Endothelial cell of umbilical vein (primary cell): ENCODE measurements at regions not wholly inside any gene's neighbourhood (a gene's known extent, or its start where the extent isn't known, plus 50 kb on each side); places are given as distances from the start of the nearest gene placed in this dataset.

Experiments
- BruUV-seq: library from RNA; stranded (reverse); fragments of 400-500 nt; replicated peaks from 2 replicates; lab custom pipeline; 2021; lab: Mats Ljungman, UMichigan
- CTCF ChIA-PET: fragments of 300-600, 350-600 bp; sonication (Branson Sonifier 250); formaldehyde crosslinking; loops from one replicate; lab custom pipeline; 2021; ENCODE audit warnings: antibody characterized with exemption, inconsistent platforms; lab: Charles Lee
- POLR2A ChIA-PET: fragments of 300-600, 350-600 bp; sonication (Branson Sonifier 250); formaldehyde crosslinking; loops from one replicate; lab custom pipeline; 2021; ENCODE audit warnings: antibody characterized with exemption, inconsistent platforms; lab: Charles Lee
- DNase-seq: peaks from one replicate; pipeline ENCODE4 v3.0.0-alpha.2; 2011; ENCODE audit warnings: low read depth, low spot score
- FAIRE-seq: peaks from 2 replicates; lab custom pipeline; 2011; peaks lifted over from hg19 to GRCh38; lab: Jason Lieb, UNC
- H2AFZ ChIP-seq: 2 replicates; pipeline ENCODE4 v1.6.0; 2012; ENCODE audit warnings: low read depth, low read length, control low read depth, inconsistent platforms
- H3K27ac ChIP-seq: 2 replicates; pipeline ENCODE4 v1.5.1; 2011; ENCODE audit warnings: low read depth, mild to moderate bottlenecking, control low read depth, low read length, moderate library complexity; ENCODE audit not compliant: insufficient read depth
- H3K27me3 ChIP-seq, 2 experiments: 2 replicates each; pipeline versions ENCODE4 v1.6.0 to v1.6.1; 2011; ENCODE audit warnings: low read length in 2 of 2, mixed read lengths in 1 of 2; ENCODE audit not compliant: control insufficient read depth in 2 of 2, insufficient read depth in 2 of 2
- H3K36me3 ChIP-seq, 2 experiments: 2 replicates in 1 of 2; 3 replicates in 1 of 2; pipeline ENCODE4 v1.5.1; 2011; ENCODE audit warnings: low read length in 2 of 2, mild to moderate bottlenecking in 1 of 2, moderate library complexity in 1 of 2; ENCODE audit not compliant: control insufficient read depth in 2 of 2, insufficient read depth in 2 of 2; ENCODE audit errors: extremely low read depth in 1 of 2
- H3K4me1 ChIP-seq: 3 replicates; pipeline ENCODE4 v1.5.1; 2011; ENCODE audit warnings: mild to moderate bottlenecking, low read length; ENCODE audit not compliant: control insufficient read depth, insufficient read depth; ENCODE audit errors: extremely low read depth
- H3K4me2 ChIP-seq: 2 replicates; pipeline ENCODE4 v1.6.1; 2011; ENCODE audit warnings: low read length, control low read depth, mixed read lengths; ENCODE audit not compliant: insufficient read depth
- H3K4me3 ChIP-seq, 3 experiments: fragments of 200-600 bp in 1 of 3; sonication (generic), shearing (Covaris generic) in 1 of 3; replicated peaks in 1 of 3; 2 replicates each; pipeline ENCODE4 v1.5.1; 2011 to 2016; ENCODE audit warnings: control low read depth in 3 of 3, low read length in 3 of 3, mild to moderate bottlenecking in 2 of 3, inconsistent platforms in 1 of 3, low read depth in 1 of 3, moderate library complexity in 1 of 3; ENCODE audit not compliant: insufficient read depth in 1 of 3
- H3K79me2 ChIP-seq: 2 replicates; pipeline ENCODE4 v1.6.0; 2012; ENCODE audit warnings: low read length, inconsistent platforms; ENCODE audit not compliant: control insufficient read depth, insufficient read depth
- H3K9ac ChIP-seq: replicated peaks from 2 replicates; pipeline ENCODE3; 2011; ENCODE audit warnings: low read length, control low read depth; ENCODE audit not compliant: insufficient read depth; ENCODE audit errors: extremely low read depth
- H3K9me1 ChIP-seq: replicated peaks from 3 replicates; pipeline ENCODE4 v1.6.0; 2011; ENCODE audit warnings: mild to moderate bottlenecking, low read length; ENCODE audit not compliant: control insufficient read depth, insufficient read depth; ENCODE audit errors: extremely low read depth
- H3K9me3 ChIP-seq: replicated peaks from 2 replicates; pipeline ENCODE4 v1.5.1; 2012; ENCODE audit warnings: low read length, inconsistent platforms; ENCODE audit not compliant: control insufficient read depth, insufficient read depth
- H4K20me1 ChIP-seq: replicated peaks from 2 replicates; pipeline ENCODE3; 2011; ENCODE audit warnings: mild to moderate bottlenecking, low read length; ENCODE audit not compliant: control insufficient read depth, insufficient read depth; ENCODE audit errors: extremely low read depth
- CTCF ChIP-seq, 2 donors: IDR thresholded peaks; 1 replicate in 1 of 2; 2 replicates in 1 of 2; pipeline ENCODE4 v1.5.1; 2011; ENCODE audit warnings: low read length in 2 of 2, mild to moderate bottlenecking in 2 of 2, moderate library complexity in 2 of 2, control low read depth in 1 of 2, inconsistent platforms in 1 of 2, low read depth in 1 of 2; ENCODE audit not compliant: insufficient read depth in 1 of 2; ENCODE audit errors: extremely low read depth in 1 of 2
- EZH2 ChIP-seq: IDR thresholded peaks from 2 replicates; pipeline ENCODE4 v1.6.1; 2012; ENCODE audit warnings: borderline replicate concordance, low read depth, mild to moderate bottlenecking, moderate library complexity, low read length, inconsistent platforms; ENCODE audit not compliant: severe bottlenecking
- FOS ChIP-seq: IDR thresholded peaks from 2 replicates; pipeline ENCODE4 v1.6.1; 2011; ENCODE audit warnings: mild to moderate bottlenecking, low read length, moderate library complexity, borderline replicate concordance; ENCODE audit not compliant: insufficient read depth
- GATA2 ChIP-seq: IDR thresholded peaks from 2 replicates; pipeline ENCODE4 v1.7.0; 2011; ENCODE audit warnings: low read depth, mild to moderate bottlenecking, moderate library complexity, mixed read lengths, low read length; ENCODE audit not compliant: insufficient read length, insufficient read depth
- JUN ChIP-seq: IDR thresholded peaks from 2 replicates; pipeline ENCODE4 v1.6.1; 2011; ENCODE audit warnings: borderline replicate concordance, low read depth; ENCODE audit not compliant: insufficient read length, insufficient read depth
- MAX ChIP-seq: IDR thresholded peaks from 2 replicates; pipeline ENCODE4 v1.6.1; 2011; ENCODE audit not compliant: insufficient read depth, insufficient read length
- MYC ChIP-seq: IDR thresholded peaks from one replicate; pipeline ENCODE4 v1.6.1; 2011; ENCODE audit warnings: mild to moderate bottlenecking, low read depth, low read length
- POLR2A ChIP-seq: IDR thresholded peaks from 2 replicates; pipeline ENCODE4 v1.6.1; 2012; ENCODE audit warnings: low read depth, mild to moderate bottlenecking, control low read depth, low read length
- POLR2AphosphoS5 ChIP-seq: IDR thresholded peaks from 2 replicates; pipeline ENCODE4 v1.6.1; 2012; ENCODE audit warnings: low read depth, mild to moderate bottlenecking, control low read depth, low read length, moderate library complexity; ENCODE audit not compliant: insufficient read depth
- dilution Hi-C: fragments of 300-500 bp; cut with MboI; formaldehyde crosslinking; loops from one replicate; pipeline ENCODE4 v1.15.0; 2019; ENCODE audit warnings: low sequenced_read_pairs; ENCODE audit not compliant: extremely low pct_ligation_motif_present
- intact Hi-C: fragments of 100-400 bp; cut with micrococcal nuclease; formaldehyde crosslinking; loops from one replicate; pipeline ENCODE4 v1.10.0; 2022

- no peak for FAIRE-seq
- Histone ChIP-seq H3K9me1 (no peaks in the 10 kb centered on the region), H3K27me3 (peaks cover 17 to 18% of the 10 kb centered on the region in 2 experiments), H3K4me2 (no peak overlapping the region), H3K27ac (no peak overlapping the region), H2AFZ (no peak overlapping the region), H3K9me3 (no peaks in the 10 kb centered on the region), H3K4me1 (no peaks in the 10 kb centered on the region), H3K9ac (no peak overlapping the region), H3K4me3 (no peak overlapping the region), H3K79me2 (no peaks in the 10 kb centered on the region), H3K36me3 (no peaks in the 10 kb centered on the region), H4K20me1 (no peaks in the 10 kb centered on the region)
- DNase-seq, result no peak
- POLR2A ChIA-PET, result no interaction called here
- TF ChIP-seq MAX, result no peak
- no peak for TF ChIP-seq EZH2
- intact Hi-C loops, result no loop called here
- dilution Hi-C loops, result no loop called here
- CTCF ChIA-PET, result no interaction called here
- no TSS peak for BruUV-seq
Measured at GRCh38 chr10:78891741-78892140, 177.0 kb upstream of the ZMIZ1 start.

- peaks cover 17 to 18% of the 10 kb centered on the region in 2 experiments for H3K27me3 ChIP-seq
- H3K4me3 ChIP-seq, result no peak overlapping the region
- H3K79me2 ChIP-seq, result no peaks in the 10 kb centered on the region
- no peaks in the 10 kb centered on the region for H3K4me1 ChIP-seq
- no peak overlapping the region for H2AFZ ChIP-seq
- dilution Hi-C loops (no loop called here), intact Hi-C loops (no loop called here)
- no peaks in the 10 kb centered on the region for H3K9me1 ChIP-seq
- H3K27ac ChIP-seq, result no peak overlapping the region
- H4K20me1 ChIP-seq, result no peaks in the 10 kb centered on the region
- H3K4me2 ChIP-seq, result no peak overlapping the region
- no peak for FAIRE-seq
- no peaks in the 10 kb centered on the region for H3K9me3 ChIP-seq
- H3K36me3 ChIP-seq, result no peaks in the 10 kb centered on the region
- CTCF ChIA-PET, result interaction anchor here (0.8 kb wide), 1 partner anchor 302 kb away, joined by 3 read pairs; no protein-coding TSS in a partner anchor
- TF ChIP-seq POLR2AphosphoS5 (no peak), POLR2A (no peak), GATA2 (no peak), MAX (no peak), CTCF (IDR thresholded peaks at IDR 0.05; ENCODE audit: extremely low read depth in 1 of 2, insufficient read depth in 1 of 2, low read depth in 1 of 2, low read length in 2 of 2) (no peak), FOS (no peak), JUN (no peak), EZH2 (no peak), MYC (no peak)
- no peak for DNase-seq
- no peak overlapping the region for H3K9ac ChIP-seq
- no TSS peak for BruUV-seq
- POLR2A ChIA-PET, result interaction anchor here (0.6 kb wide), 1 partner anchor 358 kb away, joined by 3 read pairs; no protein-coding TSS in a partner anchor
Measured at GRCh38 chr10:78892338-78893176, 176.2 kb upstream of the ZMIZ1 start.
